ENCODE measurements at regions not wholly inside any gene's neighbourhood (a gene's known extent, or its start where the extent isn't known, plus 50 kb on each side); places are given as distances from the start of the nearest gene placed in this dataset.
"Not testable (repeated sequence)": the region's sequence is repeated elsewhere in the genome, so short reads cannot be mapped to it uniquely, and the experiment has no call there.

DNA sequence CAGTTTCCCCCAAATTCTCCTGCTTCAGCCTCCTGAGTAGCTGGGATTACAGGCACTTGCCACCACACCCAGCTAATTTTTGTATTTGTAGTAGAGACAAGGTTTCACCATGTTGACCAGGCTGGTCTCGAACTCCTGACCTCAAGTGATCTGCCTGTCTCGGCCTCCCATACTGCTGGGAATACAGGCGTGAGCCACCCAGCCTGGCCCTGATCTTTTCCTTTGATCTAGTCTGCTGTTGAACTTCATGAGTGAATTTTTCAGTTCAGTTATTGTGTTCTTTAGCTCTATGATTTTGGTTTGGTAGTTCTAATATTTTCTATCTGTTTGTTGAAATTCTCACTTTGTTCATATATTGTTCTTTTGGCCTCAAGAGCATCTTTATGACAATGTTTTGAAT is 83.4 kb upstream of the RAP2C start:
- not testable (repeated sequence) for DNase-seq

DNA sequence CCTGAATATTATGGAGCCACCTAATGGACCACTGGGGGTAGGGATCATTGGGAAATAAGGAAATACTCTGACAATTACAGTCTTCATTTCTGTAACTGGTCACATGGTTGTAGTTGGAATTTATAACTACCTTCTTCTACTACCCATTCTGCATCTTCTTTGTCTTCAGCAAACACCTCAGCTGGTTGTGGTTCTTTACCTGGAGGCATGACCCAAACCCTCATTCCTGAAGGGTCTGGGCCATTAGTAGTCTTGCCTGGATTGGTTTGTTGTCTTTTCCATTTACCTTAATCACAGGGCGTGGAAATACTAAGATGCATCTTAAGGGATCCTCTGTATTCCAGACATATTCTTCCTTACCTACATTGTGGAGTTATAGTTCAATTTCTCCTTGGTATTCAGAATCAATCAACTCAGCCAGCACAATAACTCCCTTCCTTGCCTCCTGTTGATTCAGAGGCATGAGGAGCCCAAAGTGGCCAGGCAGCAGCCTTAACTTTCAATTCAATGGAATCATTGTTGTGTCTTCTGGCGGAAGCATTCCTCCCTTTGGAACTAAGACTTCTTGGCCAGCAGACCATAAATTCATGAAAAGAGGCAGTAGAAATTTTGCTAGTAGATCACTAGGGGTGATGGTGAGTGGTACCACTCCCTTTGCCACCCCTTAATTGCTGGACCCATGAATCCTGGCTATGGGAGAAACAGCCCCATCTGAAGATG is 75.7 kb upstream of the RAP2C start:
- no peak for DNase-seq

DNA sequence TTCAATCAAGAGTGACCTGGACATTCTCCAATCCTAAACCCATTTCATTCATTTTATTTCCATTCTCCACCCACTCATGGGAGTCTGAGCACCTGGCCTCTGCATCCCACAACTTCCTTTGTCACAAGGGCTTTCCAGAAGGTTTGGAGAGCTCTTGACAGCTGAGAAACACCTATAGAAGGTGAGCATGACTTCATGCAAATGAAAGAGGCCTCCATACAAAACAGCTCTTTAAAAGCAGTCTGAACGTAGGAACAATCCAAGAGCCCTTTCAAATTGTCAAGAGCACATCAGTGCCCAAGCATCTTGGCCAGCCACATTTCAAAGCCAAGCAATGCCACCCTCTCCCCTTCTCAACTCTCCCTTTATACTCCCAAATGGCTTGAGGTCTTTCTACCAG is 74.9 kb upstream of the RAP2C start:
- DNase-seq, result no peak

DNA sequence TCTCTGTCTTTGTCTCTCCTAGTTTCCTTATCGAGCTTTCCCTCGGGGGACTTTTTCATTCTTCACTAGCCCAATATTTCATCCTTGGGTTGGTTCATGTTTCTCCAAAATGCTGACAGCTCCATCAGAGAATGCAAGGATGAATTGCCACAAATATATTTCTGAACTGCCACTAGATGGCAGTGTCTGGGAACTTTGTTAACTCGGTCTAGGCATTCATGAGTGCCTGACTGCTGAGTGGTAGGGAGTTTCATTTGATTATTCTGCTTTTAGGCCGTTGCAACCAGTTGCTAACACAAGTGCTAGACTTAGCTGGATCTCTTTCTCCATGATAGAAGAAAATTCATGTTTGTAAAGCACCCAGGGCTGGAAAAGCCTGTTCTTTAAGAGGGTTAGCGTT is 73.5 kb upstream of the RAP2C start:
- DNase-seq, result peak; percentile 15

DNA sequence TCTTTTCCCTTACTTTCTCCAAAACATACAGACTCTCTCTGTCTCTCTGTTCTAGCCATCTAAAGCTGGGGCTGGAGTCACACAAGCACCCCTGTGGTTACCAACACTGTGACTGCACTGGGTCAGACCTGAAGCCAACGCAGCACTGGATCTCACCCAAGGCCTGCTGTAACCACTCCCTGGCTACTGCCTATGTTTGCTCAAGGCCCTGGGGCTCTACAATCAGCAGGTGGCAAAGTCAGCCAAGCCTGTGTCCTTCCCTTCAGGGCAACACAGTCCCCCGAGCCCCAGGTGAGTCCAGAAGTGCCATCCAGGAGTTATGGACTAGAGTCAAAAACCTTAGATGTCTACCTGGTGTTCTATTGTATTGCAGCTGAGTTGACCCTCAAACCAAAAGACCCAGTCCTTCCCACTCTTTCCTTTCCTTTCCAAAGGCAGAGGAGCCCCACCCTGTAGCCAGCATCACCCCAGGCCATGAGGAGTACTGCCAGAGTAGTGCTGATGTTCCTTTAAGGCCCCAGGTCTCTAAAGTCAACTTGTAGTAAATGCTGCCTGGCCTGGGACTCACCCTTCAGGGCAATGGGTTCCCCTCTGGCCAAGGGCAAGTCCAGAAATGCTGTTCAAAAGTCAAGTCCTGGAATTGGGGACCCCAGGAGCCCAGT is 58.8 kb upstream of the RAP2C start:
- DNase-seq, result no peak

DNA sequence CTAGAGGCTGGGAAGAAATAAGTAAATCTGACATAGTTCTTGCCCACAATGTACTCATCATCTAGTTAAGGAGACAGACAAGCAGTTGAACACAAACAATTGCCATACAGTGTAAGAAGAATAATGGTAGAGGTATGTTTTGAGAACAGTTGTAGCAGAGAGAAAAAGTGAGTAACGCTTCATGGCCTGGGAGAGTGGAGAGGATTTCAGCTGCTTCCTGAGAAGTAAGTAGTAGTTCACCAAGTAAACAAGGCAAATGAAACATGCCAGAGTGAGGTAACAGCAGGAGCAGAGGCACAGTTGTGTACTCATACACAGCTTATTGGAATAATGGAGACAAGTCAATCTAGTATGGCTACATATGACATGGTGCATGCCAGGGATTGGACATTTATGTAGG is 53.6 kb upstream of the RAP2C start:
- no peak for DNase-seq

DNA sequence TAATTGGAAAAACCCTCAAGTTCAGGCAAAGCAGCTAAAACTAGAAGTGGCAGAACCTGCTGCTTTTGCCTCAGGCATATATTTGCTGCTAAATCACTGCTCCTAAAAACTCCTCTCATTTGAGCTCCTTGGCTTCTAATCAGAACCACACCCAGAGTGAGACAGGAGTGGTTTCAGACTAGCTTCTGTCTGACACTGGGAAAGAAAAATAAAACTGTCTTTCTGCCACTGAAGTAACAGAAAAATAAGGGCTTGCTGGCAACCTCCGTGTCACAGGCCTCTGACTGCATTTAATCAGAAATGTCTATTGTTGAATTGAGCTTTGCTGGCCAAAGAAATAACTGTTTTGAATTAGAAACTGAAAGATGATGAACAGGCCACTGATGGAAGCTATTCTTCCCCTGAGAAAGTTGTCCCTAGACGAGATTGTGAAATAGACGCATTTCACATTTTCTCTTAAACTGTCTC is 52.1 kb upstream of the RAP2C start:
- no peak for DNase-seq

DNA sequence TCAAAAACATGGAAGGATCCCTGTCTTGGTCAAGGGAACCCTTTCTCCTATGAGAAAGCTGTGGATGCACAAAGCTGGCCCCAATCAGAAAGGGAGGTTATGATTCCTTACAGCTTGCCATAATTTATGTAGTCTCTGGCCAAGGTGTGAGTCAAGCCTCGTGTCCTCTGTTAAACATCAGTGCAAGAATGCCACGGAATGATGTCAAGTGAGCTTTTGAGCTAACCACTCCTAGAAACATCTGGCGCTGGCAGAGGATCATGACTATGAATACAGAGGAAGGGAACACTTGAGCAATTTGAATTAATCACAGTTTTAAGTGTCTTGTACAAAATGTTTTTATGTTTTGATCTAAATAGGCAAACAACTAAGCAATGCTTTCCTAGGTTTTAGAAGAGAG is 51.5 kb upstream of the RAP2C start:
- no peak for DNase-seq

DNA sequence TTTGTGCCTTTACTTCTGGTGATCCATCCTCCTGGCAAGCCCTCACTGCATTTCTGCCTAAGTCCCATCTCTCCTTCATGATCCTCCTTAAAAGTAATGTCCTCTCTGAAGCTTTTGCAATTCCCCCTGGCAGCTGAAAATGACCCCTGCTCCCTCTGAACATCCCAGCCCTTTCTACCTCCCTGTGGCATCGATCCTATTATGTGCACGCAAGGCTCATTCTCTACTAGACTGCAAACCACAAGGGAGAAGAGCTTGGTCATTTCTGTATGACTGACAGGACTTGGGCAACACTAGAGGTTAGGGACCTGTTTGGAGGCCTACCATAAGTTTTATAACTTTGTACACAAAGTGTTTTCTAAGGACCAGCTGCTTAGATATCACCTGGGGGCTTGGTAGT is 50.8 kb upstream of the RAP2C start:
- no peak for DNase-seq

Data from activated CD8-positive, alpha-beta memory T cell treated with anti-CD3 and anti-CD28 coated beads, Interleukin-2, amount 50 U/mL, for 4 hours (primary cell).